ENCODE measurements at regions not wholly inside any gene's neighbourhood (a gene's known extent, or its start where the extent isn't known, plus 50 kb on each side); places are given as distances from the start of the nearest gene placed in this dataset.

DNA sequence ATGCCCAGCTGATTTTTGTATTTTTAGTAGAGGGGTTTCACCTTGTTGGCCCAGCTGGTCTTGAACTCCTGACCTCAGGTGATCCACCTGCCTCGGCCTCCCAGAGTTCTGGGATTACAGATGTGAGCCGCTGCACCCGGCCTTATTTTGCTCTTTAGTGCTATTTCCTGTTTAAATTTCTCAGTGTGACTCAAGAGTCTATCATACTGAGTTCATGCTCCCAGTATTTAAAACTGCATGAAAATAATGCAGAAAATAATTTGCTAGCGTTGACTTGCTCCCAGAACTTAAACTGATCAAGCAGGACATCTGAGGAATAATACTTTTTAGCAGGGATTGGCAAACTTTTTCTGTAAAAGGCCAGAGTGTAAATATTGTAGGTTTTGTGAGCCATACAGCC is 86.4 kb upstream of the C1orf21 start:
- POLR2A ChIA-PET (ENCODE audit: partially characterized antibody) = no interaction called here
- 89% methylated on average over 4 of the region's 4 CpGs; no CpG with 5 or more reads in 1 of the 2 experiments for WGBS, 2 experiments (ENCODE audit: extremely low coverage in 1 of 2, insufficient coverage in 1 of 2, insufficient read length in 1 of 2, insufficient replicate concordance in 2 of 2, low coverage in 1 of 2, low lambda C conversion rate in 2 of 2, missing lambda C conversion rate in 1 of 2)
- Histone ChIP-seq H2AK5ac (ENCODE audit: low read depth, low read length) (no peak overlapping the region), H4K8ac (ENCODE audit: extremely low read depth, insufficient read depth, low read length) (no peak overlapping the region), H3K27me3 (replicated peaks in 1 of 4; ENCODE audit: control insufficient read depth in 3 of 4, extremely low read depth in 1 of 4, insufficient read depth in 3 of 4, low read length in 3 of 4) (no peaks in the 10 kb centered on the region), H3K79me2 (ENCODE audit: control insufficient read depth in 1 of 2, insufficient read depth in 2 of 2, low read length in 2 of 2) (no peaks in the 10 kb centered on the region), H3K27ac (ENCODE audit: low read depth, low read length) (no peak overlapping the region), H3K4me1 (replicated peaks in 1 of 4; ENCODE audit: control insufficient read depth in 3 of 4, insufficient read depth in 4 of 4, low read length in 3 of 4) (peaks cover 0 to 8% (median 6%) of the 10 kb centered on the region in 4 experiments; a peak in 4 of 7 replicates), H3K23ac (ENCODE audit: insufficient read length) (no peak overlapping the region), H4K5ac (ENCODE audit: insufficient read length, low read depth, low read length) (no peak overlapping the region), H4K20me1 (replicated peaks in 1 of 2; ENCODE audit: control insufficient read depth in 1 of 2, insufficient read depth in 2 of 2, low read length in 2 of 2) (no peaks in the 10 kb centered on the region), H3K4ac (replicated peaks; ENCODE audit: insufficient read length, low read depth, low read length) (no peak overlapping the region), H3K14ac (ENCODE audit: insufficient read length) (no peak overlapping the region), H2BK20ac (ENCODE audit: low read length) (no peak overlapping the region), H3K4me2 (ENCODE audit: insufficient read depth in 1 of 2, low read depth in 2 of 2, low read length in 2 of 2) (no peak overlapping the region), H3K18ac (ENCODE audit: extremely low read depth, low read length) (no peak overlapping the region), H3K23me2 (ENCODE audit: low read depth, low read length) (no peaks in the 10 kb centered on the region), H3K79me1 (ENCODE audit: low read depth, low read length) (no peaks in the 10 kb centered on the region), H2AFZ (ENCODE audit: low read length) (no peak overlapping the region), H3K36me3 (ENCODE audit: control insufficient read depth in 2 of 4, insufficient read depth in 4 of 4, low read length in 3 of 4) (no peaks in the 10 kb centered on the region), H4K91ac (replicated peaks; ENCODE audit: insufficient read length, low read length) (no peak overlapping the region), H2BK12ac (ENCODE audit: low read depth, low read length) (no peak overlapping the region), H2BK5ac (ENCODE audit: low read depth, low read length) (no peak overlapping the region), H3K9me3 (ENCODE audit: insufficient read depth in 2 of 2, low read depth in 1 of 2, low read length in 1 of 2) (no peaks in the 10 kb centered on the region), H3K9ac (replicated peaks in 1 of 4; ENCODE audit: extremely low read depth in 1 of 4, low read depth in 3 of 4, low read length in 3 of 4) (no peak overlapping the region), H3K4me3 (ENCODE audit: extremely low read depth in 1 of 4, insufficient read depth in 2 of 4, low read depth in 3 of 4, low read length in 4 of 4) (no peak overlapping the region), H2BK120ac (replicated peaks; ENCODE audit: low read depth, low read length) (no peak overlapping the region), H2BK15ac (ENCODE audit: low read length) (no peak overlapping the region), H3K56ac (replicated peaks; ENCODE audit: insufficient read length, low read depth, low read length) (no peak overlapping the region)
- CTCF ChIA-PET (ENCODE audit: partially characterized antibody) = interaction anchor here (0.7 to 1.0 kb wide), 2 partner anchors 27 to 245 kb away, joined by 3 read pairs; no protein-coding TSS in a partner anchor
- no peak for FAIRE-seq
- DNase-seq (ENCODE audit: low read depth in 1 of 2, low spot score in 2 of 2) = no peak
- TF ChIP-seq EGR1 (IDR thresholded peaks at IDR 0.05; ENCODE audit: borderline replicate concordance, low read depth, low read length) (no peak), GABPA (IDR thresholded peaks at IDR 0.05; ENCODE audit: borderline replicate concordance, insufficient read depth, low read length) (no peak), POLR2A (IDR thresholded peaks at IDR 0.05; ENCODE audit: control extremely low read depth in 1 of 2, low read depth in 2 of 2, low read length in 2 of 2) (no peak), TEAD4 (IDR thresholded peaks at IDR 0.05; ENCODE audit: low read depth, low read length) (no peak), SP1 (IDR thresholded peaks at IDR 0.05; ENCODE audit: low read depth, low read length) (no peak), CEBPB (IDR thresholded peaks at IDR 0.05; ENCODE audit: low read depth, low read length) (no peak), GTF2F1 (IDR thresholded peaks at IDR 0.05; ENCODE audit: borderline replicate concordance, low read depth, low read length) (no peak), SAP30 (IDR thresholded peaks at IDR 0.05; ENCODE audit: insufficient read depth, insufficient replicate concordance, low read length) (no peak), SIX5 (IDR thresholded peaks at IDR 0.05; ENCODE audit: low read depth, low read length) (no peak), CHD2 (IDR thresholded peaks at IDR 0.05; ENCODE audit: low read length) (no peak), PHF8 (conservative IDR thresholded peaks at IDR 0.05; ENCODE audit: low read depth, low read length) (no peak)
- TF ChIP-seq, protein P1, sequence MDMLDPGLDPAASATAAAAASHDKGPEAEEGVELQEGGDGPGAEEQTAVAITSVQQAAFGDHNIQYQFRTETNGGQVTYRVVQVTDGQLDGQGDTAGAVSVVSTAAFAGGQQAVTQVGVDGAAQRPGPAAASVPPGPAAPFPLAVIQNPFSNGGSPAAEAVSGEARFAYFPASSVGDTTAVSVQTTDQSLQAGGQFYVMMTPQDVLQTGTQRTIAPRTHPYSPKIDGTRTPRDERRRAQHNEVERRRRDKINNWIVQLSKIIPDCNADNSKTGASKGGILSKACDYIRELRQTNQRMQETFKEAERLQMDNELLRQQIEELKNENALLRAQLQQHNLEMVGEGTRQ (IDR thresholded peaks at IDR 0.05; ENCODE audit: low read length) = no peak
- TF ChIP-seq, protein P2, sequence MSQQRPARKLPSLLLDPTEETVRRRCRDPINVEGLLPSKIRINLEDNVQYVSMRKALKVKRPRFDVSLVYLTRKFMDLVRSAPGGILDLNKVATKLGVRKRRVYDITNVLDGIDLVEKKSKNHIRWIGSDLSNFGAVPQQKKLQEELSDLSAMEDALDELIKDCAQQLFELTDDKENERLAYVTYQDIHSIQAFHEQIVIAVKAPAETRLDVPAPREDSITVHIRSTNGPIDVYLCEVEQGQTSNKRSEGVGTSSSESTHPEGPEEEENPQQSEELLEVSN (IDR thresholded peaks at IDR 0.05) = no peak
